HG03520 (cell line): ENCODE measurements at regions not wholly inside any gene's neighbourhood (a gene's known extent, or its start where the extent isn't known, plus 50 kb on each side); places are given as distances from the start of the nearest gene placed in this dataset.

Experiments
- ATAC-seq: cut with Tn5 transposase; IDR thresholded peaks from one replicate; pipeline ENCODE4 v1.9.1; 2021; ENCODE audit warnings: mild to moderate bottlenecking, moderate library complexity; ENCODE audit not compliant: unreplicated experiment

DNA sequence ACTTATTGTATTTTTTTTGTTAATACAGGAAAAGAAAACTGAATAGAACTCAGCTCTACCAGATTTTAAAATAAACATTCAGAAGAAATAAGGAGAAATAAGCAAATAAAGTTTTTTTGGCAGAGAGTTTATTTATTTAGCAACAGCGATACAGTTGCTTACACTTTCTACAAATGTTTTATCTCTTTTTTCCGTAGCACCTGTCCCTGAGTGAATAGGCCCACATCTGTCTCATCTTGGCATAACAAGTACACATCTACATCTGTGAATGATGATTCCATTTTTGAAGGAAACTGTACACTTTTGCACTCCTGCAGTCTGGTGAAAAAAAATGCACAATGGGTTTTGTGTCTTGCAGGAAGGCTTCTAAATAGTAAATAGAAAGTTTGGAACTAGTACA lies 783.6 kb upstream of the ZEB2 start:
- ATAC-seq = no peak

DNA sequence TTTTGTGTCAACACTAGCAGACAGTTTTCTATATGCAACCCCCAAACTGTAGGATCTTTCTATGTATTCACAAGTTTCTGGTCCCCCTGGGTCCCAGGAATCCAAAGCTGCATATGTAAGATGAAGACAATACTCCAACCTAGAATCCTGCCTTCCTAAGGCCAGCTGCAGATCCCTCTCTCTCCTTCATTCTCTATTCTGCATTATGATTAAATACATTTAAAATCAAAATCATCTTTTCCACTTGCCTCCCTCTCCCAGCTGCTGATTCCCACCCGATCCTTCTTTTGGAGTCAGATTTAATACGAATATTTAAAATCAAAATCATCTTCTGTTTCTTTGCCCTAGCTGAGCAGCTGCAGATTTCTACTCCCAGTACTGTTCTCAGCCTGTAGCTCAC lies 783.0 kb upstream of the ZEB2 start:
- no peak for ATAC-seq

DNA sequence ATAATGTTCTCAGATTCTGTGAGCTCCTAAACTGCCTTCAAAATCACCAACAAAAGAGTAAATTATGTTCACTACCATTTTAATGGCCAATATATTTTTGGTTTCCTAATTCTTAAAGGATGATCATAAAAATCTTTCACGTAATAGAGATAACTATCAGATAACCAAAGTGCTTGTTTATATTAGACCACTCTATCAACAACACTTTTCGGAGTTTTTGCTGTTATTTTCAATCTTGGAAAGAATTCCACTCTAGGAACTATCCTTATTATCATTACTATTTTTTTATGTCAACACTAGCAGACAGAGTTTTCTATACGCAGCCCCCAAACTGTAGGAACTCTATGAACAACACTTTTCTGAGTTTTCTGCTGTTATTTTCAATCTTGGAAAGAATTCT lies 782.5 kb upstream of the ZEB2 start:
- ATAC-seq = no peak

DNA sequence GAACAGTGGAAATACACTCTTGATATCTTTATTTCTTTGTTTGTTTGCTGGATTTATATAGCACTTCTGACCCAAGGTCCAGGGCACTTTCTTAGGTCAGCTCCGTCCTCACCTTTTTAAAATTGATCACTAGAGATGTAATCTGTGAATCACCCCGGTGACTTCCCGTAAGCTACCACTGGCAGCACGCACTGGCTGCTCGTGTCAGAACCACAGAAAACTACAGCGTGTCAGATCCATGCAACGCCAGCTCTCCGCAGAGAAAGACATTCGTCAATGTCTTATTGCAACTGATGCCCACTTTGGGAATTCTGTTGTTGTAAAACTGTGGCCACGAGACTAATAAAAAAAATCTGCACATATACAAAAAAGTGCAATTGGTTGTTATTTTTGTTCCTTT lies 779.4 kb upstream of the ZEB2 start:
- no peak for ATAC-seq

DNA sequence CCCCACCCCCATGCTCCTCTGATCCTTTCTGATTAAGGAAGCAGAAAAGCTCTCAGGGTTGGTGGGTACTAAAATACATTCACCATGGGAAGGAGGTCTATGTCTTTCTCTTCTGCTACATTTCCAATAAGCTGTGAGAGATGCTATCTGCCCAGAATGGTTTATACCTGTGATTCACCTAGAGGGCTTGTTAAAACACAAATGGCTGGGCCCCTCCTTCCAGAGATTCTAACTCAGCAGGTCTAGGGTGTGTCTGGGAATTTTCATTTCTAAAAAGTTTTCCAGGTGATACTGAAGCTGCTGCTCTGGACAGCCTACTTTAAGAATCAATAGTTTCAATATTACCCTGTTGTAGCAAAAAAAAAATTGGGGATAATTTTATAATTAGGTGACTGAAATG lies 772.2 kb upstream of the ZEB2 start:
- no peak for ATAC-seq

DNA sequence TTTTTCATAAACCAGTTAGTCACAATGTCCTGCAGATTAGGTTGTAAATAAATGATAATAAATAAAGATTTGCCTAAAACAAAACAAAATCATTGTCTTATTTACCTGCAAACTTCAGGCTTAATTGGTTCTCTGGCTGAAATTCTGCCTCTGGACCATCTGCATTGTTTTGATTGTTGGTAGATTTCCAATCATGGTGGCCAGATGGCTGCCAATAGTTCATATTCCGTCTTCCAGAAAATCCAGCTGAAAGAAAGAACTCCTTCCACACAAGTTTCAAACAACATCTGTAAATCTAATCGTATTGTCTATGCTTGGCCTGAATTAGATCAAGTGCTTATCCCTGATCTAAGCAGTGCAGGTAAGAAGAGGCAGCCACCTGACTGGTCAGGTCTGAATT lies 771.1 kb upstream of the ZEB2 start:
- ATAC-seq = no peak

DNA sequence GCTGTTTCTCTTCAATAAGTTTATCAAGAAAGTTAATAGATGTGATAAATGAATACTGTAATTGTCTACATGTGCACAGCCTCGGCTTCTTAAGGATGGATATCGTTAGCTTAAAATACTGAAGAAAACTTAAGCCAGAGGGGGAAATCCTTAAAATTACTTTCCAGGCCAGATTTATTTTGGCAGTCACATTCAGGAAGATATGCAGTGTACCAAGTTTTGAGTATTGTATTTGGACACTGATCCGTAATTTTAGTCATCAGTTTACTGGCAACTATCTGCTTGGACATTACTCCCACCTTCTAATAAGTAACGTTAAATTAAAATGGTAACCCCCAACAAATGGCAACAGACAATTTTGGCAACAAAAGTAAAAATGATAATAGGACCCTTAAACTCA lies 770.0 kb upstream of the ZEB2 start:
- ATAC-seq = no peak

DNA sequence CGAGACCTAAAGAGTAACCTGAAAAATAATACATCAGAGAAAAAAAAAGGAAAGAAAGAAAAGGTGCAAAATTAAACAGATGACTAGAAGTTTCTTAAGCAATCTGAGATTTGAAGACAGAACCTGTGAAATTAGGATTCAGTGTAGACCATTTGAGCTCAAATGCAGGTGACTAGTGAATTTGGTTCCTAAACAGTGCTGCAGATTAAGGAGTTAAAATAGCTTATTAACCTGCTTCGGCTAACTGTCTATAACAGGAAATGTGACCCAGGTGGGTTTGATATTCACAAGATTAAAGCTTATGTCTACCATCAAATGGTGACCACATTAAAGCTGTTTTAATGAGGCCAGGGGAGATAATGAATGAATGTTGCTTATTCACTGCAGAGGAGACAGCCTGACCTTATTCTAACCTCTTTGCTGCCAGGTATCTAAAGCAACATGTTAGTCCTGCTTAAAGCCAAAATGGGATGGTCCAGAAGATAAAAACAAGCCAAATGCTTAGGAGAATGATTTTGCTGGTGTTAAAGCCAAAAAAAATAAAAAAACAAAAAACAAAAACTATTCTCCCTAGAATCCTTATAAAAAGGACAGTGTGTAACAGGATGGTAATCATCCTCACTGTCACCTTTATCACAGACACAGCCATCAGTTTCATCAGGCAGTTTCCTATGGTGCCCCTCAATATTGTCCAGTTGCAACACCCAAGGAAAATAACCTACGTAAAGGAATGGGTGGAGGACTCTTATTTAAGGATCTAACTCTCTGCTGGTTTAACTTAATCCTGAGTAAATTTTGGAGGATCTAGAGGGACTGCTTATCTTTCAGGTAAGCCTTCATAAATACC lies 769.0 kb upstream of the ZEB2 start:
- ATAC-seq = no peak

DNA sequence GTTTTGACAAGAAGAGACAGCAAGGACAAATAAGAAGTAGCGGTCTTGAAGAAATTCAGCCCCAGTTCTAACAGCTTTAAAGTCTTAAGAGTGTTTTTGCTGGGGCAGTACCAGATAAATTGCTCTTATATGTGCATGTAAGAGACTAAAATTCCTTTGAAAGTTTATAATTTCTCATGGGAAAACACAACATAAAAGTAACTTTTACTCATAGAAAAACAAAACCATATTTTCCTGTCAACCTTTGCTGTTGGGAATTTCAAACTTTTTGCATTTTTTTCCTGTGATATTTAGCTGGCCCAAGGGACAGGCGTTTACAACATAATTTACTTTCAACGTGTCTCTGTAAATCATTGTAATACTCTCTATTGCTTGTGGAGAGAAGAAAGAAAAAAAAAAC lies 767.8 kb upstream of the ZEB2 start:
- no peak for ATAC-seq

DNA sequence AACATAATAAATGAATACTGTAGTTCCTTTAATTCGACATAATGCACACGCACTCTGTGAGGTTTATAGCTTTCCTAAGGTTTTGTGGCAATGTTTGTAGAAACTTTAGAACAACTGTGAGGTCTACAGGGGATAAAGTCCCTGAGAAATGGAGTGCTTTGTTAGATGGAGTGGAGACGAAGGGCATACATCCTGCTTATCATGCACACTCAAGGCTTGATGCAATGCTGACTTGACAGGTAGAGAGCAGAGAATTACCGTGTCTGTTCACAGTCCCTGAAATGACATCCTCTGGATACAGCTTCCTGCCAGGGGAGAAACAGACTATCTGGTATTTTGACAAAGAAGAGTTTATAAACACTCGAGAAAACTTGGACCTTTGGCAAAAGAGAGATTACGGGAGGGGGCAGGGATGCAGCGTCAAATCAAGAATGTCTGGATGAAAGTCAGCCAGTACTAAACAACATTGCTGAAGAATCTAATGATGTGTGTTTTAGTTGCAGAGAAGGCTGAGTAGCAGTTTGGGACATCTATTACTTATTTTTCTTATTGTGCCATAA lies 766.9 kb upstream of the ZEB2 start:
- ATAC-seq = no peak

DNA sequence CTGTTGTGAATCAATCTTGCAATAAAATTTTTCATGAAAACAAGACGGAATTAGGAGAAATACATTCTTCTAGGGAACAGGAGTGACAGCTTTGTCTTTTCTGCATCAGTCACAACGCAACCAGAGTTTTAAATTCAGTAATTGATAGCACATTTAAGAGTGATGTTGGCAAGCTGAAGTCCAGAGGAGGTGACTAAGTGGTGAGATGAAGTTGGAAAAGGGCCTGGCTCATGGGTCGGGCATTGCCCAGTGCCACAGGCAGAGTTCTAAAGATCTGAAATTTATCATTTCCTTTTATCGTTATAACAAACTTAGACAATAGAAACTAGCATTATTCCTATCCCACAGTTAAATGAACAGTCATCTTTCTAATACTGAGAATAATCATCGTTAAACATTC lies 764.6 kb upstream of the ZEB2 start:
- ATAC-seq = no peak

DNA sequence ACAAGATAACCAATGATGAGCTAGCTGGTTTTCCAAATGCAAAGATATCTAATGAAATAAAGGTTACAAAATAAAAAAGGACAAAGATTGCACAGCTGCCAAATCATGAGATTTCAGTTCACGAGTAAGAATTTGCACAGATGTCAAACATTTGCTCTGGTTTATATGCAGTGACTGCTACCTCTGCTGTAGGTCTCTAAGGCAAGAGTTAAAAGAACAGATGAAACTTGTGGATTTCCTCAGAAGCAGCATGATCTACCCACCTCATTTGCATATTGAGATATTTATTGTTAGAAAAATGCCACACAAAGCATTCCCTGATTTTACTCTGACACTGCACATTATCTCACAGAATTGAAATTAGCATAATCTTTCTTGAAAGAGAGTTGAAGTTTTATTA lies 763.2 kb upstream of the ZEB2 start:
- no peak for ATAC-seq

DNA sequence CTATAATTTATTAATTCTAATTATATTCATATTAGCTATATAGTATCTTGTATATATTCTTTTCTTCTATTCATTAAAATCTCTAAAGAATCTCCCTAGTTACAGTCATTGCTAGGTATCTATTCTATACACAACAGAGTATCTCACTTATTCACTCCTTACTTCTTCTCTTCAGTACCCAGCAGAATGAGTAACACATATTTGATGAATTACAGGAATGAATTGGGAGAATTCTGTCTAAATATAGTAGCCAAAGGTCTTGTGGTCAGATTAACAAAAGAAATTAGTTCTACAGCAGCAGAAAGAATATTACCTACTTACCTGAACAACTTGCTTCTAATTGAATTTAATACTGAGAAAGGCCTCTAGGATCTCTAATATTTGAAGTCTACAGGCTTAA lies 758.0 kb upstream of the ZEB2 start:
- ATAC-seq = no peak

DNA sequence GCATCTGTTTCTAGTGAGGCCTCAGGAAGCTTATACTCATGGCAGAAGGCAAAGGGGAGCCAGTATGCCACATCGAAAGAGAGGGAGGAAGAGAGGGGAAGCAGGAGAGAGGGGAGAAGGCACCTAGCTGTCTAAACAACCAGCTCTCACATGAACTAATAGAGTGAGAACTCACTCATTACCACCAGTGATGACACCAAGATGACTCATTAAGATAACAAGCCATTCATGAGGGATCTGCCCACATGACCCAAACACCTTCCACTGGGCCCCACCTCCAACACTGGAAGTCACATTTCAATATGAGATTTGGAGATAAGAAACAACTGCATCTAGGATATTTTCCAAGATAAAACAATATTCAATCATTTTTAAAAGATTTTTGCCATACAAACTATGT lies 753.9 kb upstream of the ZEB2 start:
- ATAC-seq = no peak

DNA sequence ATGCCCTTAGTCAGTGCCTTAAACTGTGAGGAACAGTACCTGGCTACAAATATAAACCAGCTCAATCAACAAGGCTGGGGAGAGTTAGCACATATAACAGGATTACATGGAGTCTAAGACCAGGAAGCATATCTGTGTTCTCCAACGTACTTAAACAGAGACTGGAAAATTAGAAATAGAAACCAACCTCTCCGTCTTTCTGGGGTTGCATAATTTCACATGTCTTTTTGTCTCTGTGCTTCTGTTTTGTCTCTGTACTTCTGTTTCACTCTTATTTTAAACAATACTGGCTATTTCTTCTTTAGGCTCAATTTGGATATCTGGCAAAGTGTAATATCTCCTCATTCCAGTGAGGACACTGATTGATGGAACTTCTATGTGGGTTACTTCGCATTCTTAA lies 749.0 kb upstream of the ZEB2 start:
- ATAC-seq = no peak

DNA sequence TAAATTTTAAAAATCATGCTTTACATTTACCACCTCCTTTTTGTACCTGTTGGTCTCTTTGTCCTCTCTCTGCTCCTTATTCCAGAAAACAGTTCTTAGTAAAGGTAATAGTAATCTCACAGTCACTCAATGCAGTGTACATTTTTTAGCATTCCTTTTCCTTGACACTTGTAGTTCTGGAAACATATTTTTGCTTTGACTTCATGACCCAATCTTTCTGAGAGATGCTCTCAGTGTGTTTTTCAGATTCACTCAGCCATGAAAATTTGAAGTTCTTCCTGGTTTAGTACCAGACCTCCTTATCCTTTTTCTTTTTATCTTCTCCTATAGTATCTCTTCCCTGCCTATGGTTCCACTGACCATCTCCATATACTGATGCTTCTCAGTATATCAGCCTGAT lies 747.5 kb upstream of the ZEB2 start:
- ATAC-seq = no peak

DNA sequence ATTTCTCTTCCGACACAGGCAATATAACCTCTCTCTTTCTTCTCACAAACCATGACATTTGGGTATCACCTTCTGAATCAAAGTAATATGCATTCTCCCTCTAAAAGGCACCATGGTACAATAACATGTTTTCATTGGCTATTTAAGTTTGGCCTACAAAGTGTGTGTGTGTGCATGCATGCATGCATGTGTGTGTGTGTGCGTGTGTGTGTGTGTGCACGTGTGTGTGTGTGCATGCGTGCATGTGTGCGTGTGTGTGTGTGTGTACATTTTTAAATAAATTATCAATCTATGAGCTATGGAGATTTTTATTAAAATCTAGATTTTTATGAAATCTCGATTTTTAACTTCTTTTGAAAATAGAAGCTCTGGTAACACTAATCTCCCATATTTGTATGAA lies 745.3 kb upstream of the ZEB2 start:
- no peak for ATAC-seq

DNA sequence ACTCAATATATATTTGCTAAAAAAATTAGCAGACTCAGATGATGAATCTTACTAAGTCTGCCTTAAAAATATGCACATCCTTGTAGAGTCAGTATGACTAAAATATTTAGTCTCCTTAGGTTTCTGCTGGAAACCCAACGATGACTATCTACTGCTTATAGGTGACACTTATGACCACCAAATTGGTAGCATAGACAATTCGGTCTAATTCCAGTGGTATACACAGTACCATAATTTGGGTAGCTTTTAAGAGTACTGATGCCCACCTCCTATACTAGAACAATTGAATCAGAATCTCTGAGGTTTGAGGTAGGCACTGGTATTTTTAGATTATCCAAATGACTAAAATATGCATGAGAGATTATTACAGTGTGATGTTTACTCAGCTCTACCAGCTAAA lies 740.8 kb upstream of the ZEB2 start:
- ATAC-seq = no peak

DNA sequence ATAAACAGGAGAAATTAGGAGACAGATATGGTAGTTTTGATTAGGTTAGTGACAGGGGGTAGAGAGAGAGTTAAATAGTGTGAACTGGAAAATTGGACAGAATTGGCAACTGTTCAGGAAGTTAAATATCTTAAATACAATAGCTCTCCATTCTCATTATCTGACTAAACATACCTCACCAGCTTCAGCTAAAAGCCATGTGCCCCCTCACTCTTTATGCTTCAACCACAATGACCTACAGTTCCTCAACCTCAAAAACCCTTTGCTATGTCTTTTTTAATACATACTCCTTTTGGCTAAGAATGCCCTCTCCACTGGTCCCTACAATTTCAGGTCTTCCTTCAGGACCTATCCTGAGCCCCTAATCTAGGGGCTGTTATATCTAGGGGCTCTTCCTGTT lies 740.2 kb upstream of the ZEB2 start:
- no peak for ATAC-seq

DNA sequence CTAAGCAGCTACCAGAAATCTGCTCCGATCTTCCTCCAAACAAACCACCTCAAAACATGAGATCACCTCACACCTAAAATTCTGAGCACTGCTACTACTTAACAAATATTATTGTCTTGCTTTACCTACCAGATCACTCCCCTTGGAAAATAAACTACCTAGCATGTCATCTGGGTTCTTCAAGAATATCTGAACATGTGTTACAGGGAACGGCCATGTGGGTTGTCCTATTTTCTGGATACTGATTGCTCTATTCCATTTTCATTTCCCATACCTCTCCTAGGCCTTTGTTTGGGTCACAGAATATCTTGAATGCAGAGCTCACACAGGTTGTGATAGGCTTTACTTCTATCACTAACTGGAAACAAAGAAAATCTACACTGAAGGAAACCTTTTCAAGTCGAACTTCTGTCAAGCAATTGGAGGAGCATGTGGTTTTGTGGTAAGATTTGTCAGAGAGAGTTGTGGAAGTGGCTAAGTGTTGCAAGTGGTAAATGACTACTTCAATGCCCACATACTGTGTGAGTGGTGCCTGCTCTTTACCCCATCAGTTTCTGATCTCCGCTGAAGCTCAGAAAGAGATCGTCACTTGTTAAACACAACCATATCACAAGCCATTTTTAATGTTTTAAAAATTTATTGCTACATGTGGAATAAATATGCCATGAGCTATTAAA lies 739.1 kb upstream of the ZEB2 start:
- no peak for ATAC-seq

DNA sequence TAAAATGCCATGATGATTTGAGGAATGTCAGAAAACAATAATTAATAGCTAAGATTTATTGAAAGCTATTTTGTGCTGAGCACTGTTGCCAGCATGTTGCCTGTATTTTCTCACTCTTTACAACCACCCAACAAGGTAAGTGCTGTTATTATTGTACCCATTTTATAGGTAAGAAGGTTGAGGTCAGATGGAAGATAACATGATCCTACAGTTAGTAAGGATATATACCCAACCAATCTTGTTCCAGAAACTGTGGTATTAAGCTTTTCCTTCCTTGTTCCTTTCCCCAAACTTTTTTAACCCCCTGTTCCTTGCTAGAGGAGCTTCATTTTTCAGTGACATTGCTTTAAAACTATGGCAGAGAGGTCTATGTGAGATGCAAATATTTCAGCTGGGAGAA lies 738.0 kb upstream of the ZEB2 start:
- ATAC-seq = no peak

DNA sequence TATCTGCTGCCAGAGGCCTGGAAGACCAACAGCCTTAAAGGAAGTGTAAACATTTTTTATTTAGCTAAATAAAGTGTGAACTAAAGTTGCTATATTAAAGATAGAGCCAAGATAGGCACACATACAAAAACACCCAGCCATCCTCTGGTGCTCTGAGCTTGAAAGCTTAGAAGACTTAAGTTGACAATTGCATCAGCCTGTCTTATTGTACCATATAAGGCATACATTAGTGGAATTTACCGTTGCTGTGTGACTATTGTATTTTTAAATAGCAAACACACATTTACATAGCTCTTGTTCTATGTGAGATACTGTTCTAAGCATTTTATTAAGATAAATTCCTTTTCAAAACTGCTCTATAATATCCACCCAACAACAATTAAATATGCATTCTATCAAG lies 736.6 kb upstream of the ZEB2 start:
- ATAC-seq = no peak
